HG03571 (cell line): ENCODE measurements at regions not wholly inside any gene's neighbourhood (a gene's known extent, or its start where the extent isn't known, plus 50 kb on each side); places are given as distances from the start of the nearest gene placed in this dataset.
"Not testable (repeated sequence)": the region's sequence is repeated elsewhere in the genome, so short reads cannot be mapped to it uniquely, and the experiment has no call there.

Source experiments
- ATAC-seq: cut with Tn5 transposase; IDR thresholded peaks from one replicate; pipeline ENCODE4 v1.9.1; 2021; ENCODE audit not compliant: unreplicated experiment

- no peak for ATAC-seq
These were observed 74.3 kb upstream of the TNP1 start for GRCh38 chr2:216934151-216934550.

GRCh38 chr2:216932863-216933548, 73.1 kb upstream of the TNP1 start:
- no peak for ATAC-seq

DNA sequence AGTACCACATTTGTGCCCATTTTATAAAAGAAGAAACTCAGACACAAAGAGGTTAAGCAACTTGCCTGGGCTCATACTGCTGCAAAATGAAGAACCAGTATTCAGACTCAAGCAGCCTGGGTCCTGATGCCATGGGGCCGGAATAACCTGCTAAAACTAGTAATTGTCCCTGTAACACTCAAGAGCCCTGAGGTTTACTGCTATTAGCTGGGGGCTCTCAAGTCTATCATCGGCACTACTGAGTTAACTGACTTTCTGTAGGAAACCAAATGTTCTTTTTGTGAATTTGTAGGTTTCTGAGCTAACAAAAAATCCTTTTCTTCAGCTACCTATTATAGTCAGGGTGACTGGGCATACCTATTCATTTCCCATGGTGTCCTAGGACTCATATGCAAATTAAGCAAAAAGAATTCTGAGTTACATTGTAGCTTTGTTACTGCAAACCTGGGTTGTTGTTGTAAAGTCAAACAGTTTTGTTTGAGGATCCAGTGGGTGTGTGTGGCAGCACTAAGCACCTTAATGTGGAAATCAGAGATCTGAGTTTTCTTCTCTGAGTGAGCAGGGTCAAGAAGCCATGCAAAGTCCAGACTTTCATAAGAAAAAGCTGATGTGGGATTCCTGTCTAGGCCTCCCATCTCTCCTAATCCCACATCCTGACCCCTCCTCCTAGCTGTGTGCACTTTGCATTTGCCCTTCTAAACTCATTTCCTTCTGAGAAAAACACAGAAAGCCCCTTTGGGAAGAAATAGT, 72.4 kb upstream of the TNP1 start:
- no peak for ATAC-seq

- ATAC-seq: no peak
These were observed 70.9 kb upstream of the TNP1 start for GRCh38 chr2:216930716-216931115.

DNA sequence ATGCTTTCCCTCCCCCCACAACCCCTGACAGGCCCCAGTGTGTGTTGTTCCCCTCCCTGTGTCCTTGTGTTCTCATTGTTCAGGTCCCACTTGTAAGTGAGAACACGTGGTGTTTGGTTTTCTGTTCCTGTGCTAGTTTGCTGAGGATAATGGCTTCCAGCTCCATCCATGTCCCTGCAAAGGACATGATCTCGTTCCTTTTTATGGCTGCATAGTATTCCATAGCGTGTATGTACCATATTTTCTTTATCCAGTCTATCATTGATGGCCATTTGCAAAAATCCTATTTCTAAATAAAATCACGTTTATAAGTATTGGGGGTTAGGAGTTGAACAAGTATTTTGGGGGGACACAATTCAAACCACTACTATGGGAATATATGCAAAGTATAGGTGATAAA, 69.5 kb upstream of the TNP1 start:
- not testable (repeated sequence) for ATAC-seq

DNA sequence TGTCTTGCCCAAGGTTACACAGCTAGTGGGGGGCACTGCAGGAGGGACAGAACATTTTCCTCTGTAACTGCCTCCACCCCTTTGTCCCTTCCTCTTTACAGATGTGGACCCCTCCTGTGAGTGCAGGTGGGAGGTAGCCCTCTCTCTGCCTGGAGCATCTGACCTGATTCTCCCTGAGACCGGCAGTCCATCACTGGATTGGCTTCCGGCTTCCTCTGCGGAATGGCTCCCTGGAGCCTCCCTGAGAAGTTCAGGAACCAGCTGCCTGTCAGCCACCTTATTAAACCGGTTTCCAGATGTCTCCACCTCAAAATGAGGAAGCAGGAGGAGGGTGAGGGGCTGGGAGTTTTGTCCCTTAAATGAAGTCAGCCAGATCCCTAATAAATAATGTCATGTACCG, 67.3 kb upstream of the TNP1 start:
- no peak for ATAC-seq

GRCh38 chr2:216925636-216926366, 65.9 kb upstream of the TNP1 start:
- no peak for ATAC-seq

GRCh38 chr2:216925006-216925405, 65.1 kb upstream of the TNP1 start:
- no peak for ATAC-seq

DNA sequence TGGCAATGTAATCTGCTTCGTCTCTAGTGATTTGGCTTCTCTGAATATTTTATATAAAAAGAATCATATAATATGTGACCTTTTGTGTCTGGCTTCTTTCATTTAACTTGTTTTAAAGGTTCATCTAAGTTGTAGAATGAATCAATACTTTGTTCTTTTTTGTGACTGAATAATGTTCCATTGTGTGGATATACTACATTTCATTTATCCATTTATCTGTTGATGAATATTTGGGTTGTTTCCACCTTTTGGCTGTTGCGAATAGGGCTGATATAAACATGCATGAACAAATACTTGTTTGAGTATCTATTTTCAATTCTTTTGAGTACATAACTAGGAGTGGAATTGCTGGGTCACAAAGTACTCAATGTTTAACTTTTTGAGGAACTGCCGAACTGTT, 63.8 kb upstream of the TNP1 start:
- ATAC-seq: no peak

DNA sequence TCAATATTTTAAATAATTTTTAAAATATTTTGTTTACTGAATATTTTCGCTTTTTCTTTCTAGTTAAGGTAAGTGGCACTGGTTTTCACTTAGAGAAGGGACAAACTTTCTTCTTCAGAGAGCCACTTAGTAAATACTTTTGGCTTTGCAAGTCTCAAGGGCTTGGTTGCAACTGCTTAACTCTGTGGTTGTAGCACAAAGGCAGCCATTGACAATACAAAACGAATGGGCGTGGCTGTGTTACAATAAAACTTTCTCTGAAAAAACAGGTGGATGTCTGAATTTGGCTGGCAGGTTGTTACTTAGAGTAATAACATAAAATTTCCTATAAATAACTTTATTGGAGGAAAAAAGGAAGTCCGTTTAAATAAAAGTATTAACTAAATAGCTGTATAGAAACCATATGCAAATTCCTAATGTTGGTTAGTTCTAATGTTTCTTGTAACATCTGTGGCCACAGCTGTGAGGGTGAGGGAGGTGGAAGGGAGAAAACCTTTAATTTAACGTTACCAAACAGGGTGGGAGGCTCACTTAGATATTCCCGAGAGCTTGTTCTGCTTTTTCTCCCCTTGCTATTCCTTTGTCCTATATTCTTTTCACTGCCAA, 62.4 kb upstream of the TNP1 start:
- ATAC-seq: no peak

DNA sequence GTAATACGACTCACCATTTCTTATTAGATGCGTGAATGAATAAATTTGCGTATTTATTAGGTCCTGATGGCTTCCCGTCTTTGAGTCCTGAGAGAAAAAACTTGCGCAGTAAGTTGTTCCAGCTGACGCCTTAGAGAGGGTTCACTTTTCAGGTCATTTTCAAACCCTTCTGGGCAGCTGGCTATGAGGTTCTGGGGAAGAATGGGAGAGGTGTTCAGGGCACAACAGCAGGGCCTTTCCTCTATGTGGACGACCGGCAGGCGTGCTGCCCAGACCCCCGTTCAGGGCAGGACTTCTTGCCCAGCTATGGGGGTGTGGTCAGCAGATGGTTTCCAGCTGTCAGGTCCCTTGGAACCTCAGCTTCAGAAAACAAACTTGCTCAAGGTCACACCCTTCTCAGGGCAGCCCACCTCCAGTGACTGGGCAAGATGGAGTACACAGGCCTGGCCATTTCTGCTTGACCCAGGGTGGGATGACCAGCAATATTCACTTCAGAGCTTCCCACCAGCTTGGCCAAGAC, 61.1 kb upstream of the TNP1 start:
- no peak for ATAC-seq

GRCh38 chr2:216920143-216920876, 60.4 kb upstream of the TNP1 start:
- no peak for ATAC-seq

- no peak for ATAC-seq
These were observed 58.3 kb upstream of the TNP1 start for GRCh38 chr2:216918088-216918680.

- ATAC-seq: no peak
These were observed 57.2 kb upstream of the TNP1 start for GRCh38 chr2:216916956-216917650.

- no peak for ATAC-seq
These were observed 55.8 kb upstream of the TNP1 start for GRCh38 chr2:216915557-216916150.

DNA sequence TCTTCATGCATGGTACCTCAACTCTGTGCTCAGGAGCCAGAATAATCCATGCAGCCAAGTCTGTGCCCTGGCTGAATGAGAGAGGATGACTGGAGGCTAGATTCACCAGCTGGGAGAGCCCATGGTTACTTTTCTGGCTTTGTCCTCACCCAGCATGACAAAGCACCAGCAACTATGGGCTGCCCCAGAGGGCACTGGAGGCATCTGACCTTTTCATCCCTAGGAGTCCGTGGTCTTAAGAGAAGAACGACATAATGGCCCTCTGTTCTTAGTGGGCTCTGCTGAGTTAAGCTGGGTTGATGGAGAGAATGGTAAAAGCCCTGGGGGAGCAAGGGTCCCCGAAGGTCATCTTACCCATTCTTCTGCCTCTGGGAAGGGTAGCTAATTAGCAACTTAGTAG, 54.6 kb upstream of the TNP1 start:
- ATAC-seq: no peak

DNA sequence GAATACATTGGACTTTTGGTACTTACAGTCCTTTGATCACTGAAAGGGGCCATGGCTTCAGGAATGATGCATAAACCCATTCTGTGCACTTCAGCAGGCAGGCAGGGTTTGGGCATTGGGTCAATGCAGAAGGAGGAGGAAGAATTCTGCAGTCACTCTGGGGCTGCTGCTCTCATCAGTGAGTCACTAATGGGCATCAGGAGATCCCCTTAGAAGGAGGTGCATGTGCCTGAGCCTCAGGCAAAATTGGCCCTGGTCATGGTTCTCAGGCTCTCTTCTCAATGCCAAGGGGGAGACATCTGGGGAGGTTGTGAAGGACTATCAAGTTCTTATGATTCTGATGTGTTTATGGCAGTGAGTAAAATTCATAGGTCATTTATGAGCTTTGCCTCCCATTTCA, 52.0 kb upstream of the TNP1 start:
- no peak for ATAC-seq

GRCh38 chr2:216911008-216911407, 51.1 kb upstream of the TNP1 start:
- ATAC-seq: no peak

- no peak for ATAC-seq
These were observed 49.8 kb upstream of the TNP1 start for GRCh38 chr2:216909541-216910210.
